ENCODE measurements at regions not wholly inside any gene's neighbourhood (a gene's known extent, or its start where the extent isn't known, plus 50 kb on each side); places are given as distances from the start of the nearest gene placed in this dataset.

DNA sequence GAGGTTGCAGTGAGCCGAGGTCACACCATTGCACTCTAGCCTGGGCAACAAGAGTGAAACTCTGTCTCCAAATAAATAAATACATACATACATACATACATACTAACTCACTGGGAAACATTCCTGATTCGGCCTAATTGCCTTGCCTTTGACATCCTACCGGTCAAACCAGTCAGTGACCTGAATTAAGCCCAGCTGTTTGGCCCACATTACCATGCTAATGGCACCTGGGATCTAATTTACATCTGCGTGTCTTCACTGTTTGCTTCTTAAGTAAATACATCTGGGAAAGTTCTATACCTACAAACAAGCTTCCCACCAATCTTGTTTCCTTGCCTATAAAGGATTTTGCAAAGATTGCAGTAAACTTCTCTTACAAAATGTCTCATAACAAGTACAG lies 230.2 kb upstream of the ZC3H15 start:
- H3K27me3 Mint-ChIP-seq: no peaks in the 10 kb centered on the region
- DNase-seq (no peak), ATAC-seq (no peak)
- H3K4me3 Mint-ChIP-seq: no peak overlapping the region
- H3K9me3 Mint-ChIP-seq: no peaks in the 10 kb centered on the region
- H3K4me1 Mint-ChIP-seq: no peaks in the 10 kb centered on the region
- no peak overlapping the region for H3K27ac Mint-ChIP-seq

DNA sequence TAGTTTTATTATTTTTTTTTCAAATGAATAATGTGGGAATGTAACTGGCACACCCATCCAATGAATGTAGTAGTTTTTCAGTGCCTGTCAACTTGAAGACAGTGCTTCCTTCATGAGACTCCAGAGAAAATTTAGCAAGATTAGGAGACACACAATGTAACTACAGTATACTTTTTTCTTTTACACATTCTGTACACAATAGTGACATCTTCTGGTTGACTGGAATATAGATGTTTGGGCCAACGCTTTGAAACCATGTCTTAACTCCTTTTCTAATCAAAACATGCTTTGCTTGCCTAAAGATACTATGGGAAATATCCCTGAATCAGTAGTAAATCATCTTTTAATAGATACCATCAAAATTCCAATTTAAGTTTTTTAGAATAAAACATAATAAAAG lies 229.5 kb upstream of the ZC3H15 start:
- DNase-seq: no peak
- ATAC-seq: no peak
- no peaks in the 10 kb centered on the region for H3K27me3 Mint-ChIP-seq
- no peaks in the 10 kb centered on the region for H3K4me1 Mint-ChIP-seq
- no peak overlapping the region for H3K27ac Mint-ChIP-seq
- H3K9me3 Mint-ChIP-seq: no peaks in the 10 kb centered on the region
- H3K4me3 Mint-ChIP-seq: no peak overlapping the region

DNA sequence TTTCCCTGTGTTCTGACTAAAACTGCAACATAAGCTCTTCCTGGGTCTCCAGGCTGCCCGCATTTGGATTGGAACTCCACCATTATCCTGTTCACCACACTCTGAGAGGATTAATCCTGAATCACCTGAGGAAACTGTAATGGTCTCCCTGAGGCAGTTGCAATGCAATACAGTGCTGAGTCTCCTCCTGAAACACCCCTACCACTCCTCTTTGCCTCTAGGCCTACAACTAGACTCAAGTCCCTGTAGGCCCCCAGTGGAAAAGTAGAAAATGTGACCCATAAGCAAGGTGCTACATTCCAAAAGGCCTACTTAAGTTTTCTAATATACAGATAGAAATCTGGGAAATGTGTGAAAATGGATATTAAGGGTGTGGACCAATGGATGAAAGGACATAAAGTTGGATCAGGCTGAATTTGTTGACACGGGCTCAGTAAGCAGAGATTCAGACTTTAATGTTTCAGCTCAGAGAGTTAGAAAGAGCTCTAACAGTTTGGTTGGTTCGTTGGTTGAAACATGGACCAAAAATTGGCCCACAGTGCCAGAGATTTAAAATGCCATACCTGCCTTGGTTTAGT lies 222.3 kb upstream of the ZC3H15 start:
- no peak for ATAC-seq
- peaks cover 1 to 8% of the 10 kb centered on the region in 2 donors for H3K9me3 Mint-ChIP-seq
- DNase-seq: no peak
- no peaks in the 10 kb centered on the region for H3K27me3 Mint-ChIP-seq
- H3K4me3 Mint-ChIP-seq: no peak overlapping the region
- no peaks in the 10 kb centered on the region for H3K4me1 Mint-ChIP-seq
- H3K27ac Mint-ChIP-seq: no peak overlapping the region

DNA sequence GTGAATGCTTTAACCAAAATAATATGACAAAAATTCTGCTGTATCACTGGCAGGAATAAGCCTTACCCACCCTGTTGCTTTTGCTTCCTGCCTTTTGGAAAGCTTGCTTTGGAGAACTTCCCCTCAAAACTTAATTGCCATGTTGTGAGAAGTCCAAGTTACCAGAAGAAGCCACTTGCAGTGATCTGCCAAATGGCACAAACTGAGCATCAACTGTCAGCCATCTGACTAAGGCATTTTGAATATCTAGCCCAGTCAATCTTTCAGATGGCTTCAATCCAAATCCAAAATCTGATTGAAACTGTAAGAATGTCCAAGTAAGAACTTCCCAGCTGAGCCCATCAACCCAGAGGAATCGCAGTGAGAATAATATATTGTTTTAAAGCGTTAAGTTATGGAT lies 216.5 kb upstream of the ZC3H15 start:
- peaks cover 9 to 16% of the 10 kb centered on the region in 2 donors for H3K9me3 Mint-ChIP-seq
- no peaks in the 10 kb centered on the region for H3K4me1 Mint-ChIP-seq
- no peaks in the 10 kb centered on the region for H3K27me3 Mint-ChIP-seq
- no peak for ATAC-seq
- no peak overlapping the region for H3K27ac Mint-ChIP-seq
- no peak overlapping the region for H3K4me3 Mint-ChIP-seq
- no peak for DNase-seq

DNA sequence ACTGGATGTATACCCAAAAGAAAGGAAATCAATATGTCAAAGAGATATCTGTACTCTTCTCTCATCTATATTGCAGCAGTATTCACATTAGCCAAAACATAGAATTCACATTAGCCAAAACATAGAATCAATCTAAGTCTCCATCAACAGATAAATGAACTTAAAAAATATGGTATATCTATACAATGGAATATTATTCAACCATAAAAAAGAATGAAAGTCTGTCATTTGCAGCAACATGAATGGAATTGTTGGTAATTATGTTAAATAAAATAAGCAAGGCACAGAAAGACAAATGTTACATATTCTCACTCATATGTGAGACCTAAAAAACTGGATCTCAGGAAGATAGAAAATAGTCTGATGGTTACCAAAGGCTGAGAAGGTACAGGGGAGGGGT lies 212.1 kb upstream of the ZC3H15 start:
- H3K9me3 Mint-ChIP-seq: peaks cover 15 to 31% of the 10 kb centered on the region in 2 donors
- no peak for ATAC-seq

DNA sequence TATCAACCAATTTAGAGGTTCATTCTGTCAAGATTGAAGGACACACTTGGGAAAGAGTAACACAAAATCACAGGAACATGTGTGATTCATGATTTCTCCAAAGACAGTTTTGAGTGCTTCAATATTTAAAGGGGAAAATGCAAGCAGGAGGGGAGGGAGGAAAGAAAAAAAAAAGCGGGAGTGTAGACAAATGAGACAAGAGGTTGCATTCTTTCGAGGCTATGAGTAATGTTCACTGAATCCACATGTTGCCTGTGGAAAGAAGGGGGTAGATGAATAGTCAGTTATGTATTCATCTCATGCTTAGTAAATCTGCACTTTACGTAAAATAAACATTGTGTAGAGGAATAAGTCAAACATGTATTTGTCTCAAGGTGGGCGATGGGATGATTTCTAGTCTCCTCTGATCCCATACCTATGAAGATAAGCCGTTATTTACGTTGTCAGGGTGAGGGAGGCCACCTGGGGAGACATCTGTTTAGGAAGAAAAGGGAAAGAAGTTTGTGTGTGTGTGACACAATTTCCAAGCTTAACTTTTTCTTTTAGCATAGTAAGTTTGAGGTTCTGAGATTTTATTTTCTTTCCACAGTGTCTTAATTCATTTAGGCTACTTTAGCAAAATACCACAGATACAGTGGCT lies 211.0 kb upstream of the ZC3H15 start:
- H3K27ac Mint-ChIP-seq: no peak overlapping the region
- H3K9me3 Mint-ChIP-seq: peaks cover 13 to 31% of the 10 kb centered on the region in 2 donors
- ATAC-seq (no peak), DNase-seq (no peak)
- no peak overlapping the region for H3K4me3 Mint-ChIP-seq
- H3K27me3 Mint-ChIP-seq: no peaks in the 10 kb centered on the region
- H3K4me1 Mint-ChIP-seq: no peaks in the 10 kb centered on the region

More for the DNA sequence above, 212.1 kb upstream of the ZC3H15 start:
- H3K27me3 Mint-ChIP-seq: no peaks in the 10 kb centered on the region
- H3K4me1 Mint-ChIP-seq: no peaks in the 10 kb centered on the region
- no peak for DNase-seq
- no peak overlapping the region for H3K27ac Mint-ChIP-seq
- H3K4me3 Mint-ChIP-seq: no peak overlapping the region

DNA sequence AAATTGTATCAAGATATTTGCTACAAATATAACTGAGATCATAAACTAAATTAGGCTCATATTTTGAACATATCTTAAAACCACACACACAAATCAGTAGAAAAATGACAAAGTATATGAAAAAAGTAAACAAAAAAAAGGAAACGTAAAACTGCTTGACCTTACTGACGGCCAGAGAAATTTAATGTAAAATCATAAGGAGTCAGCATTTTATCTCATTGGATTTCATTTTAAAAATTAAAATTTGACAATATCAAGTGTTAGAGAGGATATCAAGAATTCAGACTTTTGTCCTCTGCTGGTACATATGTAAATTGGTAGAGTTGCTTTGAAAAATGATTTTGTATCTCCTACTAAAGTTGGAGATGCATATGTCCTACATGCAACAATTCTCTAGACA lies 209.2 kb upstream of the ZC3H15 start:
- H3K27ac Mint-ChIP-seq: no peak overlapping the region
- ATAC-seq: no peak
- no peaks in the 10 kb centered on the region for H3K27me3 Mint-ChIP-seq
- DNase-seq: no peak
- H3K4me3 Mint-ChIP-seq: no peak overlapping the region
- H3K4me1 Mint-ChIP-seq: no peaks in the 10 kb centered on the region
- H3K9me3 Mint-ChIP-seq: peaks cover 27 to 38% of the 10 kb centered on the region in 2 donors

DNA sequence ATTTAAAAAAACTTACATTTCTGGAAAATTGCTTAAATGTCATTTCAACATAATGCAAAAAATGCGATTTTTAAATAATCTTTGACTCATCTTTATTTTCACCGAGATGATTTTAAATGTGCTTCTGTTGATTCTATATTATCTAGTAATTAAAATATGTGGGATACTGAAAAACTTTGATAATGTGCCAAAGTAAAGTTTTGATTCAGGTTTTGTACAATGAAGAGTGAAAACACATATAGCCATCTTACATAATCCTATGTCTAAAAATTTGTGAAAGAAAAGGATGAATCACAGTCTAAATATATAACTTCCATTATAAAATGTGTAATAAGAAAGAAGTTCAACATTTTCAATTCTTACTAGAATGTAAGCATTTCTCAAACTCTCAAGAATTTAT lies 204.3 kb upstream of the ZC3H15 start:
- H3K9me3 Mint-ChIP-seq: peaks cover 10 to 15% of the 10 kb centered on the region in 2 donors
- ATAC-seq (no peak), DNase-seq (no peak)
- no peak overlapping the region for H3K4me3 Mint-ChIP-seq
- no peak overlapping the region for H3K27ac Mint-ChIP-seq
- H3K27me3 Mint-ChIP-seq: no peaks in the 10 kb centered on the region
- no peaks in the 10 kb centered on the region for H3K4me1 Mint-ChIP-seq

DNA sequence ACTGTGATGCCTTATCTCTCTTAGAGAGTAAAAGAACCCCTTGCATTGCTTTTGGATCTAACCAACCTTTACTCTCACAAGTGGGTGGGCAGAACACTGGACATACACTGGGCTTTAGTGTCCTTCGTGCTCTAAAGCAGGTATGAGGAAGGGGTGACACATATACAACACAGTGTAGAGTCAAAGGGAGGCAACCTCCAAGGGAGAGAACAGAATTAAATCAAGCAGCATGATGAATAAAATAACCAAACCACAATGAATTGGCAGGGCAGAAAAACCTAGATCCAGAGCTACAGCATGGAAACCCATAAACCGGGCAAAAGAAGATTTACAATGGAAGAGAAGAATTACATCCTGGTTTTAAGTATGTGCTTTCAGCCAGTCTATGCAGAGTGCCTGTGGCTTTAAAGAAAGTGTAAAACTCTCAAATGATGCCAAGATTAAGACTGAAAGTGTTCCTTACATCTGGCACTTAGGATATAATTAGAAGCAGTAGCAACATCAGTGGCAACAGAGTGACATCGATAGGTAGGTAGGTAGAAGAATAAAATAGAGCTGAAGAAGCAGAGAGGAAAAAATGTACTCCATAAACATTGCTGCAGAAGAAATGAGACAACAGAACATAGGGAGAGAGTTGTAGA lies 191.7 kb upstream of the ZC3H15 start:
- DNase-seq (no peak), ATAC-seq (no peak)
- no peak overlapping the region for H3K4me3 Mint-ChIP-seq
- H3K4me1 Mint-ChIP-seq: no peaks in the 10 kb centered on the region
- peaks cover 0 to 4% of the 10 kb centered on the region in 2 donors for H3K9me3 Mint-ChIP-seq
- H3K27me3 Mint-ChIP-seq: no peaks in the 10 kb centered on the region
- H3K27ac Mint-ChIP-seq: no peak overlapping the region

DNA sequence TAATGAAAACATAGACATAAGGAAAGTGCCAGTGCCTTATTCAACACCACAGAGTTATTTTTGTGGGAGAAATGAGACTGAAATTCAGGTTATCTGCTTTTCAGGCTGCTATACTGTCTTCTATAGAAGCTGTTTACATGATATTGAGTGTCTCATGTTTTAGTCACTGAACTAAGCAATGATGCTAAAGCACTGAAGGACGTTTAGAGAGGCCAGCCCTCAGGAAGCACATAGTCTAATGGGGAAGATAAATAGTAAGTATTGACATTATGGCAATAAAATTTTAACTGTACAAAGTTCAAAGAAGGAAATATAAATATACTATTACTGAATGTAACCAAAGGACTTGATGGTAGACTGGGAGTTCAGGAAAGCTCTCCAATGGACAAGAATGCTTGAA lies 186.4 kb upstream of the ZC3H15 start:
- H3K4me1 Mint-ChIP-seq: no peaks in the 10 kb centered on the region
- ATAC-seq (no peak), DNase-seq (no peak)
- H3K27me3 Mint-ChIP-seq: no peaks in the 10 kb centered on the region
- peaks cover 8 to 15% of the 10 kb centered on the region in 2 donors for H3K9me3 Mint-ChIP-seq
- H3K27ac Mint-ChIP-seq: no peak overlapping the region
- H3K4me3 Mint-ChIP-seq: no peak overlapping the region

DNA sequence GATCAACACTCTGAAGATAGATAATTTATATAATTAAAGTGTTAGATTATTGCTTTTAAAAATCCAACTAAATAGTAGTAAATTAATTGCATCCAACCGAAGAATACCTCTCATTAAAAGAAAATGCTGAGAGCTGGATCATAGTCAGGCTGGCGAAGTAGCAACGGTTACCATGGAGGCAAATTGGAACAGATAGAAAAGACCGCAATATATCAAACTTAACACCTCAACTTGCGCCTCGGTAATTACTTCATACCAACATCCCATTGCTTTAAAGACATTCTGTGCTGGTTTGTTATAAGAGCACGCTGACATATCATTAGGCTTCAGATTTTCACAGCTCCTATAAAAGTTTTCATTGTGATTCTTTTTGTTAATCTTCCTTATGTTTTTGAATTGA lies 183.8 kb upstream of the ZC3H15 start:
- ATAC-seq (no peak), DNase-seq (no peak)
- H3K4me3 Mint-ChIP-seq: no peak overlapping the region
- H3K27me3 Mint-ChIP-seq: no peaks in the 10 kb centered on the region
- H3K4me1 Mint-ChIP-seq: no peaks in the 10 kb centered on the region
- no peak overlapping the region for H3K27ac Mint-ChIP-seq
- H3K9me3 Mint-ChIP-seq: peaks cover 16 to 23% of the 10 kb centered on the region in 2 donors

DNA sequence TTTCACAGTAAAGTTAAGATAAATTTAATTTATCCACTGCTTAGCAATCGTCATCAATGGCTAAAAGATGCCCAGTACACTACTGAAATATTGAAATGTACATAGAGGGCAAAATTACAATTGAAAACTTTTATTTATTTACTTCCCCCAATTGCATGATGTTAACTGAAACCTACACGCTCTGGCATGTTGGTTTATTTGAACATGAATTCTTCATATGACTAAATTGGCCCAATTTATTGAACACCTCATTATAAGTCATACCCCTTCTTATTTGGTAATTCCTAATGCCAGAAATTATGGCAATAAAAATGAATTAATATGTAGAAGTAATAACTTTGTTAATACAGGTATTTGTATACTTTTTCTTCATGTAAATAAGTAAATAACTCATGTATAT lies 183.0 kb upstream of the ZC3H15 start:
- Mint-ChIP-seq H3K4me1 (no peaks in the 10 kb centered on the region), H3K9me3 (peaks cover 16 to 23% of the 10 kb centered on the region in 2 donors), H3K27ac (no peak overlapping the region), H3K4me3 (no peak overlapping the region), H3K27me3 (no peaks in the 10 kb centered on the region)
- DNase-seq (no peak), ATAC-seq (no peak)

DNA sequence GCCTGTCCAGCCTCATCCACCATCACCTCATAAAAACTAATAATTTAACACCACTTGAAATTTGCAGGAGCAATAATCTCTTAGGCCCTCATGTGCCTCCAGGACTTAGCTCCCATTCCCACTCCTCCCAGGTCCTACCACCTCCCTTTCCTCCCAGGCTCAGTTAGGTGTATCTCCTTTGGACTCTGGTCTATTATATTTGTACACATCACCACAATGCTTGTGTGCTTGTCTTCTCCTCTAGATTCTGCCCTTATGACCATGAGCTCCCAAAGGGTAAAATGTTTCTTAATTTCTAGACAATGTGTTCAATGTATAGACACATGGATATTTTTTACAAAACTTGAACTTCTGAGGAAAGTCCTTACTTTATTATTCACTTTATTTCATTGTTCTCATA lies 182.0 kb upstream of the ZC3H15 start:
- H3K27me3 Mint-ChIP-seq: no peaks in the 10 kb centered on the region
- DNase-seq (no peak), ATAC-seq (no peak)
- peaks cover 16 to 18% of the 10 kb centered on the region in 2 donors for H3K9me3 Mint-ChIP-seq
- H3K27ac Mint-ChIP-seq: no peak overlapping the region
- H3K4me1 Mint-ChIP-seq: no peaks in the 10 kb centered on the region
- no peak overlapping the region for H3K4me3 Mint-ChIP-seq

DNA sequence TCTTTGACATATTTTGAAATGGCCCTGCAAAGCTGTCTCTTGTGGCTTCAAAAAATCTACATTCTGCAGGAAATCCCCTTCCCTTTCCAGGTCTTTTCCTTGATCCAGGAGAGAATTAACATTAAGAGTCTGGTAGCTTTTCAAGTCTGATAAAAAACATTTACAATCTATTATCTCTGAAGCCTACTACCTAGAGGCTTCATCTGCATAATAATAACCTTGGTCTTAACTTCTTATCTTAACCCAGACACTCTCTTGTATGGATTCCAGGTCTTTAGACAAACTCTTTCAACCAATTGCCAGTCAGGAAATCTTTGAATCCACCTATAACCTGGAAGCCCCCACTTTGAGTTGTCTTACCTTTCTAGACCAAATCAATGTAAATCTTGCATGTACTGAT lies 179.3 kb upstream of the ZC3H15 start:
- Mint-ChIP-seq H3K27me3 (no peaks in the 10 kb centered on the region), H3K9me3 (peaks cover 17 to 22% of the 10 kb centered on the region in 2 donors), H3K4me3 (no peak overlapping the region), H3K4me1 (no peaks in the 10 kb centered on the region), H3K27ac (no peak overlapping the region)
- DNase-seq (no peak), ATAC-seq (no peak)

DNA sequence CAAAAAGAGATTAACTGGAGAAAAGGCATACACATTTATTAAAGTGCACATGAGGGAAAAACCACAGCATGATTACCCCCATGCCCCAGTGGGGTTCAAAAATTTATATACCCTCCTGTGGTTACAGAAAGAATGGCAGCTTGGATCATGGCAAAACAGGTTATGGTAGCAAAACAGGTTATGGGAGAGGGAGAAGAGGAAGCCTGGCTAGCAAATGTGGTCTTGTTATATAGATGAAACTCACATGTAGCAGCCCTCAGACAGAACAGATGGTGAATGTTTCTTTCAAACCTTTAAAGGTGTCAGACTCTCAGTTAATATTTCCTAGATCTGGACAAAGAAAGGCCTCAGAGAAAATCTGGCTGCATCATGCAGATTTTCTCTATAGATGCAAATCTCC lies 178.2 kb upstream of the ZC3H15 start:
- ATAC-seq (no peak), DNase-seq (no peak)
- Mint-ChIP-seq H3K27ac (no peak overlapping the region), H3K27me3 (no peaks in the 10 kb centered on the region), H3K4me1 (no peaks in the 10 kb centered on the region), H3K9me3 (peaks cover 23 to 27% of the 10 kb centered on the region in 2 donors), H3K4me3 (no peak overlapping the region)

DNA sequence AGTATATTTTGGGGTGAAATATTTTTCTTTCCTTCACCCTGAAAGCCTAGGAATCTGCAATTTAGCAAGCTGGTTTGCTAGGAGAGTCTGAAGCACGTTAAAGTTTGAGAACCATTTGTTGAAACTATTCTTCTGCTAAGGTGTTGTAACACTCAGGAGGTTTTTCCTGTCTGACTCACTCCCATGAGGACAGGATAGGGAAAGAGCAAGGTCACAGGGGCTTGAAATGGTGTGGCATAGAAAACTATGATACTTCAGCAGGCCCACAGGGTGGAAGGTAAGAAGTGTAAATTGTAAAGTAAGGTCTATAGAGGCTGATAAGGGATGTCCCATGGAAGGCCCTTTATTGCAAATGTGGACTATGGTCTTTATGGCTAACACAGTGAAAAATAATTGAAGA lies 177.7 kb upstream of the ZC3H15 start:
- Mint-ChIP-seq H3K27ac (no peak overlapping the region), H3K4me1 (no peaks in the 10 kb centered on the region), H3K27me3 (no peaks in the 10 kb centered on the region), H3K9me3 (peaks cover 23 to 27% of the 10 kb centered on the region in 2 donors), H3K4me3 (no peak overlapping the region)
- DNase-seq (no peak), ATAC-seq (no peak)

All from stimulated activated naive CD8-positive, alpha-beta T cell treated with anti-CD3 and anti-CD28 coated beads, Interleukin-15, amount 100 ng/mL, for 72 hours (primary cell).